GM10266 (cell line): ENCODE measurements at regions not wholly inside any gene's neighbourhood (a gene's known extent, or its start where the extent isn't known, plus 50 kb on each side); places are given as distances from the start of the nearest gene placed in this dataset.

Experiments
- DNase-seq: peaks from one replicate; pipeline ENCODE4 v3.0.0; 2012; ENCODE audit errors: extremely low spot score
- TF ChIP-seq, protein P1 (sequence below): IDR thresholded peaks from 2 replicates; pipeline ENCODE4 v1.5.1; 2012; ENCODE audit warnings: mild to moderate bottlenecking, low read depth; ENCODE audit not compliant: control insufficient read depth, insufficient read depth; ENCODE audit errors: missing control alignments

GRCh38 chr2:150296770-150297546, 190.5 kb downstream of the RND3 start:
- TF ChIP-seq, protein P1, sequence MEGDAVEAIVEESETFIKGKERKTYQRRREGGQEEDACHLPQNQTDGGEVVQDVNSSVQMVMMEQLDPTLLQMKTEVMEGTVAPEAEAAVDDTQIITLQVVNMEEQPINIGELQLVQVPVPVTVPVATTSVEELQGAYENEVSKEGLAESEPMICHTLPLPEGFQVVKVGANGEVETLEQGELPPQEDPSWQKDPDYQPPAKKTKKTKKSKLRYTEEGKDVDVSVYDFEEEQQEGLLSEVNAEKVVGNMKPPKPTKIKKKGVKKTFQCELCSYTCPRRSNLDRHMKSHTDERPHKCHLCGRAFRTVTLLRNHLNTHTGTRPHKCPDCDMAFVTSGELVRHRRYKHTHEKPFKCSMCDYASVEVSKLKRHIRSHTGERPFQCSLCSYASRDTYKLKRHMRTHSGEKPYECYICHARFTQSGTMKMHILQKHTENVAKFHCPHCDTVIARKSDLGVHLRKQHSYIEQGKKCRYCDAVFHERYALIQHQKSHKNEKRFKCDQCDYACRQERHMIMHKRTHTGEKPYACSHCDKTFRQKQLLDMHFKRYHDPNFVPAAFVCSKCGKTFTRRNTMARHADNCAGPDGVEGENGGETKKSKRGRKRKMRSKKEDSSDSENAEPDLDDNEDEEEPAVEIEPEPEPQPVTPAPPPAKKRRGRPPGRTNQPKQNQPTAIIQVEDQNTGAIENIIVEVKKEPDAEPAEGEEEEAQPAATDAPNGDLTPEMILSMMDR, result no peak
- no peak for DNase-seq

GRCh38 chr2:150295544-150295943, 191.9 kb downstream of the RND3 start:
- DNase-seq, result no peak
- TF ChIP-seq, protein P1, result no peak

DNA sequence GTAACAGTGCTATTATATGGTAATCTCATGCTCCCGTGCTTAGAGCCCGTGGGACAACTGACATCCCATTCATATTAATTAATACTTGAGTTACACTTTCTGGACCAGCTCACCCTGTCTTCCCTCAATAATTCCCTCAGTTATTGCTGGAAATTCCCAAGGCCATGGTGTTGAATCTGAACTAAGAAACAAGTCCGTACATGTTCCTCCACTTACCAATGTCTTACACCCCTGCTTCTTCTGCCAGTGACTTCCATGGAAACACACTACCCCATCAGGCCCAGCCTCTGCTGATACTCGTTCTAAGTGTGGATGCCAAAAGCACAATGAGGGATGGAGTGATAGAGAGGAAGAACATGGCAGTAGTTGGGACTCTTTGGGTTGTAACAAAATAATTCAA, 193.7 kb downstream of the RND3 start:
- no peak for DNase-seq
- TF ChIP-seq, protein P1, result no peak

DNA sequence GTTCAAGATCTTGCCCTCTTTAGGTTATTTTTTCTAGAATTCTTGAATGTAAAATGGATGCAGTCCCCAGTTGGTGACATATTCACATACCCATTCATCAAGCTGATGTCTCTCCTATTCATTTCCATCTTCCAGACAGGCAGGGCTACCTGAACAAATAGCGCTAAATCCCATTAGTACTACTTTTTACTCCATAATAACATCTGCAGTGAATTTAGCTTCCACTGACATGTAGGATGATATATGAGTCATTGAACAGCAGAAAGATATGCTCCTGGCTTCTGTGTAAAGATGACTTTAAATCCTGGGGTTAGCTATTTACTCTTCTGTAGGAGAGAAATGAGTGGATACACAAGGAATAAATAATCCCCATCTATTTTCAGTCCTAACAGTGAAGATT, 194.7 kb downstream of the RND3 start:
- DNase-seq, result no peak
- TF ChIP-seq, protein P1, result no peak

- TF ChIP-seq, protein P1, result no peak
- DNase-seq, result no peak
Measured at GRCh38 chr2:150292192-150292591, 195.3 kb downstream of the RND3 start.

DNA sequence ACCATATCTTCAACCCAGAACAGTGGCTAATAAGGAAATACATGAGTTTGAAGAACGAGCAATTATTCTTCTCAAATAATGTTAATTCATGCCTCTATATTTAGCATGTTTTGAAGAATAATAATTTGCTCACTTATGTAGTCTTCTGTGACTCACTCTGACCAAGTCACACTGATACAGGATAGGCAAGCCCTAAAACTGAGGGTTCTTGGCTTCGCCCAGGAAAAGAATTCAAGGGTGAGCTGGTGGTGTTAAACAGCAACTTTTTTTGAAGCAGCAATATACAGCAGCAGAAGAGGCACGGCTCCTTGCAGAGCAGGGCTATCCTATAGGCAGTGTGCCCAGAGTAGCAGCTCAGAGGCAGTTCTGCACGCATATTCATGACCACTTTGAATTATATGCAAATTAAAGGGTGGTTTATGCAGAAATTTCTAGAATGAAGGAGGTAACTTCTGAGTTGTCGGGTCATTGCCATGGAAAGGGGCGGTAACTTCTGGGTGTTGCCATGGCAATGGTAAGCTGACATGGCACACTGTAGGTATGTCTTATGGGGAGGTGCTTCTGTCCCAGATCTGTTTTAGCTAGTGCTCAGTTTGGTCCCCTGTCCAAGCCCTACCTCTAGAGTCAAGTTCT, 200.6 kb downstream of the RND3 start:
- TF ChIP-seq, protein P1, result no peak
- no peak for DNase-seq

- DNase-seq, result no peak
- TF ChIP-seq, protein P1, result no peak
Measured at GRCh38 chr2:150284116-150284515, 203.4 kb downstream of the RND3 start.
